NCI-H1436 (cell line): ENCODE measurements at regions not wholly inside any gene's neighbourhood (a gene's known extent, or its start where the extent isn't known, plus 50 kb on each side); places are given as distances from the start of the nearest gene placed in this dataset.

Experiments used
- DNase-seq: peaks from one replicate; lab custom pipeline; 2025; lab: John Stamatoyannopoulos, UW

DNA sequence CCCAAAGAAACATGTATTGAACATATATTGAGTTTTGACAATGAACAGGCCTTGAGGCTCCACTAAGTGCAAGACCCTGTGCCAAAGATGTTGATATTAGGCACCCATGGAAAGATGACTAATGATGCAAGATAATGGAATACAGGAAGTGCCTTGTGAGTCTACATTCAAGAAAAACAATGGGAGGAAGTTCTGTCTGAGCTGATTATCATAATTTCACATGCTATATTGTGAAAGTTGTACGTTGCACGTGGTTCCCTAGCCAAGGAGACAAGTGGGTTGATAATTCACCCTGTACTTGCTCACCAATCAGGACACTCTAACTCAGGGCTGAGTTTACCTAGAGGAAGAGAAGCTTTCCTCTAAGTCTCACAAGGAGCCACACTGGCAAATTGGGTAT is 186.9 kb upstream of the STAC start:
- DNase-seq, result no peak

DNA sequence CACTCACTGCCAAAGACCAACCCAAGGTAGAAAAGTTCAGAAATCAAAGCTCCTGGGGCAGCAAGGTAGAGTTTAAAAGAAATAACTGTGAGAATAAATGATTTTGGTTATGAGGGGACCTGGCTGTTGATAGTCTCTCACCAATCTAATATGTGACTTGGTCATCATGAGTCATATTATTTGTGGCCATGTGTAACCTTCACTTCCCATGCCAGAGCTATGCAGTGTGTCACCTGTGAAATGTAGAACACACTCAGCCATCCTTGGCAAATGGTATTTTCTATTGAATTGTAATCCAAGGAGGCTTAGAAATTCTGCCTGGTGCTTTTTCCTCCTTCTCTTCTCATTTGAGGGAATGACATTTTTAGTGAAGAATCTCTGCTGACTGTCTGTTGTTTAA is 184.2 kb upstream of the STAC start:
- no peak for DNase-seq

DNA sequence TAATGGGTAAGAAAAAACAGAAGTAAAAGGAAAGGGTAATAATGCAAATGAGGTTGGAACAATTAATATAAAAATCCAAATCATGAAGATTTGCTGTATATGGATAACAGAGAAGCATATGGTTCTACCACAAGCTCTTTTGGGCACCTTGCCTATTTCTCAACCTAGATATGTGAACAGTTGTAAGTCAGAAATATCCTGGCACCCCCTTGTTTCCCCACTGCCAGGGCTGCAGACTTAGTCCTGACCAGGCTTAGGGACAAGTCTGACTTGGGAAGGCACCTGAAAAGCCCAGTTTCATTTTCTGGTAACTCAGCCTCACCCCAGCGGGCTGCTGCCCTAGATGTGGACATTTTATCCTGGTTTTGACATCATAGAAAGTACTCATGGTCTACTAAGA is 183.2 kb upstream of the STAC start:
- DNase-seq, result no peak

GRCh38 chr3:36201546-36201945 is 178.8 kb upstream of the STAC start:
- no peak for DNase-seq

- no peak for DNase-seq
Measured at GRCh38 chr3:36206956-36207580, 173.2 kb upstream of the STAC start.

DNA sequence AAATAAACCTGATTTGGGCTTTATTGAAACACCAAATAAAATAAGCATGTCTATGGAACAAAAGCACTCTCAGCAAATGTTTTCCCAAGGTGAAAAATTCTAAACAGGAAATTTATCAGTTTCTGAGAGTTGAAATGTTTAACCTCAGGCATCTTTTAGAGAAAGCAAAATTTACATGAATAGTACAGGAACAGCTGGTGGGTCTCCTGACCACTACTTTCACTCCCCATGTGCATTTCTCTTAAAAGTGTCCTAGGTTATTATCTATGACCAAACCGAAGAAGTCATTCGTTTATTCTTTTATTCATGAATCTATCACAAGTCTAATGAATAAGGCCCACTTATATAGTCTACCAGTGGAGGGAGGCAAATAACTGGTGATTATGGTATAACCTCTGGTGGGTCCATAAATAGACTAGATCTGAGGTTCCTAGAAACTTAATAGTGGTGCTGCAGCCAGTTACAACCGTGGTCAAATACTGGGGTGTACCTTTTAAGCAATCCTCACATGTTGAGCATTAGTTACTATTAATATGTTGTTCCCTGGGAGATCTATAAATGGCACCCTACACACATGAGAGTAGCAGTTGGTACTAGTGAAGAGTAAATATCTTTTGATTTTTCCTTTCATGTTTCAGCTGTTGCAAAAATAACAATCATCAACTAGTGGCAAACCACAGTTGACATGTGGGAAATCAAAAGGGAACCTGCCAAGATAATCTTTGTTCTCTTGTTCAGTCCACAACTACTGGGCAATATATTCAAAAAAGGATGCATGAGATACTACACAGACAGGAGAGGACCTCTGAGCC is 169.3 kb upstream of the STAC start:
- DNase-seq, result no peak

DNA sequence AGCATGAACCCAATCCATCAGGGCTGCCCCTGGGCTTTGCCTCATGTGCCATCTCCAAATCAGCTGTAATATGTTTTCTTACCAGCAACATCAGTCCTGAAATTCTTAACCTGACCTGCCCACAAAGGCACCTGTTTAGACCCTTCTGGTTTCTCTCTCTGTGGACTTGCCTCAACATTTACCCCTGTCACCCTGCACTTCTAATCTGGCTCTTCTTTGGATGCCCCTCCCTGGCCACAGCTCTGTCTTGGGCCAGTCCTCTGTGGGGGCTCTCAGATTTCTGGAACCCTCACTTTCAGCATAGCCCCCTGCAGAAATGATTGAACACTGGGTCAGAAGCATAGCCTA is 168.7 kb upstream of the STAC start:
- no peak for DNase-seq

DNA sequence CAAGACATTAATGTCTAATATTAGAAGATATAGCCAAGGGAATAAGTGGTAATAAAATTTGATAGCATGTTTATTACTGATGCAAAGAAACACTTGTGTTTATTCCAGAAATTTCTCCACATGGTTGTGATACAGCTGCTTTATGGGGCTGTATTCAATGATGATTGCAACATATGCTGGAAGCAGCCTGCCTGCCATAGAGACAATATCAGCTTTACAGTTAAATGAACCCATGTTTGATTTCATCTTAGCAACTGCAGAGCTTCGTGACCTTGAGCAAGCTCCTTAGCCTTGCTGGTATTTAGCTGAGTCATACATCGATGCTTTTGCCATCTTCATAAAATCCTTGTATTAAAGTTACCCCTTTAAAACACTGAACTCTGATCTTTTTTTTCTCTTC is 168.1 kb upstream of the STAC start:
- no peak for DNase-seq

GRCh38 chr3:36214460-36214859 is 165.8 kb upstream of the STAC start:
- no peak for DNase-seq

DNA sequence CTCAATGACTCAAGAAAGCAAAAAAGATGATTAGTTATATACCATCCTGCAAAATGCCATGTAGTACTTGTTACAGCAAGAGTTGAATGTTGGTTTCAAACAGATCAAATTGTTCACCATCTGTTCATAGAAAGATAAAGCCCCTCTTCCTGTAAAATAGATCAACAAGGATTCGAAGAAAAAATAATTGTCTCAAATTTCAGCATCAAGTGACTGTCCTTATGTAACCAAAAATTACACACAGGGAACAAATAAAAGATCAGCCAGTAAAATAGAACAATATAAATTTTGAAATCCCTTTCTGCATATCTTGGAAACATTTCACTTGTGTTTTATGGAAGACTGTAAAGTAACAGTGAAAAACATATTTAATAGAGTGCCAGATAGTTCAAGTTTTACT is 165.1 kb upstream of the STAC start:
- no peak for DNase-seq

DNA sequence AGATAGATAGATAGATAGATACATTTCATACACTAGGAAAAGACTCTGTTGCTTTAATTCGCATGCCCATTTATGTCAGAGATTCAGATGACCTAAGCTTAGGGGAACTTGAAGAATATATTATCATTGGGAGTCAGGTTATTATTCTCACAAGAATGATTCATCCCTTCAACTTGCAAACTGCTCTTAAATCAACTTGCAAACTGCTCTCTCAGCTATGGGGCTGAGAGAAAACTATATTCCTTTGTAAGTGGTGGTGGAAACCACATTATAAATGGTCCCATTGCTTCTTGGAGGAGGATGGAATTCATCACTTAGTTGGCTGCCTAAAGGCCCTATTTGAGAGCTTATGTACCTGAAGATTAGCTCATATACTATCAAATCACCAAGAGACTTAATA is 160.9 kb upstream of the STAC start:
- DNase-seq, result no peak

GRCh38 chr3:36220173-36220572 is 160.1 kb upstream of the STAC start:
- no peak for DNase-seq

- no peak for DNase-seq
Measured at GRCh38 chr3:36221975-36222374, 158.3 kb upstream of the STAC start.

DNA sequence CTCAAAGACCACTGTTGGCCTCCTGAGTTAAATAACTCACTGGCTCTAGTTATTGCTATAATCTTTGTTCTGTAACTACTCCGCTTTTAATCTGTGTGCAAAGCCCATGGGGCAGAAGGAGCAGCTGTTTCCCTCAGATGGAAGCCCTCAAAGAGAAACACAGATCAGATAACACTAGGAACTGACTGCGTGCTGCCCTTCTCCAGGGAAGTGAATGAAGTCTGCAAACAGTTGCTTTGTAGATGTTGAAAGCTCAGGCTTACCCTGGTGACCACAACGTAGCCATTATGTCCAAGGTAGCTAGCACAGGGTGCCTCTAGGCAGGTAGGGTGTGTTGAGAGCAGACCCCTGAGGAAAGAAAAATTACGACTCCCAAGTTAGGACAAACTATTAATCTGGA is 152.3 kb upstream of the STAC start:
- peak; percentile 21 for DNase-seq

- DNase-seq, result no peak
Measured at GRCh38 chr3:36229496-36229895, 150.8 kb upstream of the STAC start.

GRCh38 chr3:36232797-36233489 is 147.4 kb upstream of the STAC start:
- DNase-seq, result no peak

DNA sequence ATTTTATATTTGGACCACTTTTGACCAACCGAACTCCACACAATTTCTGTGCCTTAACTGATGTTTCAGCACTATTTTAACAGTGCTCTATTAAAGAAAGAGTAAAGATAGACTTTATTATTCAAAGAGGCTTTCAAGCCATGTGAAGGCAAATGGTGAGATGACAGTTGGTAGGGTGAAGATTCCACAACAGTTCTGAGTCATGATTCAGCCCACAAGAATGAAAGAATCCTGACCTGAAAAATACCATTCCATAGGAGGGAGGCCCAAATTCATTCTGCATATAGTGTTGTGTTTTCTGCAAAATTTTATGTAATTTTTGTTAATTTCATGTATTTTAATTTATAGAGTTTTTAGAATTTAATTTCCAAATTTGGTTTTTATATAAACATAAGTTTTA is 135.6 kb upstream of the STAC start:
- no peak for DNase-seq

DNA sequence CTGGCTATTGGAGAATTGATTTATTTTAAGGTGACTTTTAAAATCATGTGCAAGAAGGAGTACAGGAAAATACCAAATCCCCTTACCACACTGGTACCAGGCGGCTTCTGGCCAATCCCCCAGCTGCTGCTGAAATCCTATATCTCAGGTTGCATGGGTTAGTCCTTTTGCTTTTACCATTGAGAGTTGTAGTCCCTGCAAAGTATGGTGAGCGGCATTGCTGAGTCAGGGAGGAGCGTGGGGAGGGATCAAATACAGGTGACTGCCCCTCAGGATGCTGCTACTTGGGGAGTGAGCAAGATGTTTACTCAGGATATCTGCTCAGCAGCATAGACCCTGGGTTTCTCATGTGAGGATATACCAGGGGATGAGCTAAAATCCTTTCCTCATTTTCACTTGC is 131.9 kb upstream of the STAC start:
- no peak for DNase-seq

DNA sequence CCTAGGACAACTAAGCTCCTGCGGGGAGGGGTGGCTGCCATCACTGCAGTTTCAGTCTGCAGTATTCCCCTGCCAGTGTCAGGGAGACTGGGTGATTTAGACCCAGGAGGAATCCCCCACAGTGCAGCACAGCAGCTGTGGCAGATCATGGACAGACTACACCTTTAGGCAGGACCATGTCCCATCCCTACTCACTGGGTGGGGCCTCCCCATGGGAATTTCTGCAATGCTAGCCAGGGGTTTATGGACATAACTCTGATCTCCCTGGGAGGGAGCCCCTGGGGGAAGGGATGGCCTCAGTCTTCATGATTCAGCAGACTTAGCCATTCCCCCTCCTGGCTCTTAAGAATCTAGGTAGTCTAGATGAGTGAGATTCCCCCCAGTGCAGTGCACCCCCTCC is 130.1 kb upstream of the STAC start:
- DNase-seq, result no peak

DNA sequence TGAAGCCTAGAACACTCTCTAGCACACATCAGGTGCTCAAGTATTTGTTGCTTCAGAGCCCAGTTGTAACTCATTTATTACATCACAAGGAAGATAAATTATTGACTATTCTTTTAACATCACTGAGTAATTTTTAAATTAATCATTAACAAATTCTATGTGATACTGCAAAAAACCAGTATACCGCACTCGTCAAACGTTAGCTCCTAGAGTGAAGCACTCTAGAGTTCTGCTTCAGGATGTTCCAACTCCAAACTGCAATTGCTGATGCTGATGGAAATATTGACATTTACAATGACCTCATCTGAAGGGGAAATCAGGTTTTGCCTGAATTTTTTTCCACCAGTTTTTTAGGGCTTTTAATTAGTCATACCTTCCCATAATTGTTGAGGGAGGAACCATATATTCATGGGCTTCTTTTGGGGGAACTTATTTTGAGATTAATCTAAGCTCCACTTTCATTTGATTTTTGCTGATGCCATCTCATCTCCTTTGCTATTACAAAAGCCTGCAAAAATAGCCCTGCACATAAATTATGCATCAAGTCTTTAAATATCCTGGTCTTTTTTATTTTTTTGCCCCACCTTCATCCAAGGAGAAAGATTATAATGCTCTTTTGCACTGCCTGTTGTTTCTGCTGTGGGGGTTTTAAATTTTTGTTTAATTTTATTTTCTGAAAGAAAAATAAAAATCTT is 123.0 kb upstream of the STAC start:
- DNase-seq, result no peak

- DNase-seq, result no peak
Measured at GRCh38 chr3:36258421-36258820, 121.9 kb upstream of the STAC start.

GRCh38 chr3:36259580-36259979 is 120.7 kb upstream of the STAC start:
- DNase-seq, result no peak

DNA sequence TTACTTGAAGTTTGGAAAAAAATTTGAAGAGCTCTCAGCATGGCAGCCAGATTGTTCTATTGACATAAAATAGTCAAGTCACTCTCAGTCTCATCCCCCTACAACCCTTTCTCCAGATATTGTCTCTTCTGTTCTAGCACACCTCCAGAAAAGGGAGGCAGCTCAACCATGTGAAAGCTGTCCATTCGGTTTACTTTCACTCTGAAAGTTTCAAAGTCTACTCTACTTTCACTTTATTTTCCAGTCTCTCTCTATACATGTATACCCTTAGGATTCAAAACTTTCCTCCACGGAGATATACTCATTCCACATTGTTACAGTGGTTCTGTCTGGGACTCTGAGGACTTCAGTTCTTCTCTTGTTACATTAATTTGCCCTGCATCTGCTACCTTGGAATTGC is 111.0 kb upstream of the STAC start:
- no peak for DNase-seq
